NOMO-1 treated with DMSO at 0.1 percent for 48 hours (cell line): ENCODE measurements at regions not wholly inside any gene's neighbourhood (a gene's known extent, or its start where the extent isn't known, plus 50 kb on each side); places are given as distances from the start of the nearest gene placed in this dataset.
"Not testable (repeated sequence)": the region's sequence is repeated elsewhere in the genome, so short reads cannot be mapped to it uniquely, and the experiment has no call there.

Experiments
- DNase-seq: peaks from one replicate; lab custom pipeline; 2025; ENCODE audit not compliant: unreplicated experiment; lab: John Stamatoyannopoulos, UW

GRCh38 chr5:102154791-102155605 lies 141.1 kb downstream of the SLCO4C1 start:
- DNase-seq = not testable (repeated sequence)

GRCh38 chr5:102154291-102154690 lies 141.8 kb downstream of the SLCO4C1 start:
- DNase-seq = no peak

- peak; percentile 41 for DNase-seq
Observed at GRCh38 chr5:102153003-102153759, 142.9 kb downstream of the SLCO4C1 start.

GRCh38 chr5:102139029-102139428 lies 157.1 kb downstream of the SLCO4C1 start:
- no peak for DNase-seq

GRCh38 chr5:102138243-102138653 lies 157.8 kb downstream of the SLCO4C1 start:
- no peak for DNase-seq

- DNase-seq = no peak
Observed at GRCh38 chr5:102130890-102131289, 165.2 kb downstream of the SLCO4C1 start.

- DNase-seq = no peak
Observed at GRCh38 chr5:102130386-102130785, 165.7 kb downstream of the SLCO4C1 start.

- DNase-seq = no peak
Observed at GRCh38 chr5:102119252-102119651, 176.8 kb downstream of the SLCO4C1 start.

- no peak for DNase-seq
Observed at GRCh38 chr5:102115736-102116135, 180.3 kb downstream of the SLCO4C1 start.

- DNase-seq = no peak
Observed at GRCh38 chr5:102114525-102115069, 181.5 kb downstream of the SLCO4C1 start.

- DNase-seq = no peak
Observed at GRCh38 chr5:102107865-102108264, 188.2 kb downstream of the SLCO4C1 start.

- DNase-seq = no peak
Observed at GRCh38 chr5:102106599-102106998, 189.5 kb downstream of the SLCO4C1 start.

- no peak for DNase-seq
Observed at GRCh38 chr5:102099766-102100331, 196.2 kb downstream of the SLCO4C1 start.

GRCh38 chr5:102099083-102099482 lies 197.0 kb downstream of the SLCO4C1 start:
- not testable (repeated sequence) for DNase-seq

- DNase-seq = not testable (repeated sequence)
Observed at GRCh38 chr5:102098606-102099005, 197.5 kb downstream of the SLCO4C1 start.

GRCh38 chr5:102090770-102091169 lies 205.3 kb downstream of the SLCO4C1 start:
- peak; percentile 32 for DNase-seq

GRCh38 chr5:102089883-102090282 lies 206.2 kb downstream of the SLCO4C1 start:
- DNase-seq = no peak

GRCh38 chr5:102087906-102088305 lies 208.2 kb downstream of the SLCO4C1 start:
- no peak for DNase-seq

- no peak for DNase-seq
Observed at GRCh38 chr5:102080288-102080687, 215.8 kb downstream of the SLCO4C1 start.

- no peak for DNase-seq
Observed at GRCh38 chr5:102077920-102078319, 218.2 kb downstream of the SLCO4C1 start.

GRCh38 chr5:102069974-102070373 lies 226.1 kb downstream of the SLCO4C1 start:
- DNase-seq = no peak

- DNase-seq = no peak
Observed at GRCh38 chr5:102068870-102069269, 227.2 kb downstream of the SLCO4C1 start.
